ENCODE measurements at regions not wholly inside any gene's neighbourhood (a gene's known extent, or its start where the extent isn't known, plus 50 kb on each side); places are given as distances from the start of the nearest gene placed in this dataset.

GRCh38 chr3:25038271-25038670, 389.8 kb upstream of the RARB start:
- Histone ChIP-seq H2AFZ (ENCODE audit: low read length) (no peak overlapping the region), H3K36me3 (ENCODE audit: control insufficient read depth in 2 of 4, insufficient read depth in 4 of 4, low read length in 3 of 4) (no peaks in the 10 kb centered on the region), H3K4me1 (replicated peaks in 1 of 4; ENCODE audit: control insufficient read depth in 3 of 4, insufficient read depth in 4 of 4, low read length in 3 of 4) (no peaks in the 10 kb centered on the region), H3K79me1 (ENCODE audit: low read depth, low read length) (no peaks in the 10 kb centered on the region), H3K4ac (replicated peaks; ENCODE audit: insufficient read length, low read depth, low read length) (no peak overlapping the region), H2BK20ac (ENCODE audit: low read length) (no peak overlapping the region), H3K18ac (ENCODE audit: extremely low read depth, low read length) (no peak overlapping the region), H2BK120ac (replicated peaks; ENCODE audit: low read depth, low read length) (no peak overlapping the region), H2BK15ac (ENCODE audit: low read length) (no peak overlapping the region), H2BK12ac (ENCODE audit: low read depth, low read length) (no peak overlapping the region), H4K91ac (replicated peaks; ENCODE audit: insufficient read length, low read length) (no peak overlapping the region), H3K4me2 (ENCODE audit: insufficient read depth in 1 of 2, low read depth in 2 of 2, low read length in 2 of 2) (no peak overlapping the region), H3K9ac (replicated peaks in 1 of 4; ENCODE audit: extremely low read depth in 1 of 4, low read depth in 3 of 4, low read length in 3 of 4) (no peak overlapping the region), H3K23me2 (ENCODE audit: low read depth, low read length) (no peaks in the 10 kb centered on the region), H3K14ac (ENCODE audit: insufficient read length) (no peak overlapping the region), H3K27me3 (replicated peaks in 1 of 4; ENCODE audit: control insufficient read depth in 3 of 4, extremely low read depth in 1 of 4, insufficient read depth in 3 of 4, low read length in 3 of 4) (no peaks in the 10 kb centered on the region), H3K56ac (replicated peaks; ENCODE audit: insufficient read length, low read depth, low read length) (no peak overlapping the region), H2AK5ac (ENCODE audit: low read depth, low read length) (no peak overlapping the region), H3K23ac (ENCODE audit: insufficient read length) (no peak overlapping the region), H4K8ac (ENCODE audit: extremely low read depth, insufficient read depth, low read length) (no peak overlapping the region), H4K20me1 (replicated peaks in 1 of 2; ENCODE audit: control insufficient read depth in 1 of 2, insufficient read depth in 2 of 2, low read length in 2 of 2) (peaks cover 0 to 2% of the 10 kb centered on the region in 2 experiments), H3K79me2 (ENCODE audit: control insufficient read depth in 1 of 2, insufficient read depth in 2 of 2, low read length in 2 of 2) (no peaks in the 10 kb centered on the region), H4K5ac (ENCODE audit: insufficient read length, low read depth, low read length) (no peak overlapping the region), H3K4me3 (ENCODE audit: extremely low read depth in 1 of 4, insufficient read depth in 2 of 4, low read depth in 3 of 4, low read length in 4 of 4) (no peak overlapping the region), H3K9me3 (ENCODE audit: insufficient read depth in 2 of 2, low read depth in 1 of 2, low read length in 1 of 2) (no peaks in the 10 kb centered on the region), H2BK5ac (ENCODE audit: low read depth, low read length) (no peak overlapping the region), H3K27ac (ENCODE audit: low read depth, low read length) (no peak overlapping the region)
- FAIRE-seq (no peak), DNase-seq (ENCODE audit: low read depth in 1 of 2, low spot score in 2 of 2) (no peak)
- TF ChIP-seq CREB1 (IDR thresholded peaks at IDR 0.05): no peak
- ChIA-PET POLR2A (ENCODE audit: partially characterized antibody) (no interaction called here), CTCF (ENCODE audit: partially characterized antibody) (interaction anchor here (1.0 to 2.7 kb wide), 2 partner anchors 26 to 556 kb away, joined by 3 to 7 read pairs; no protein-coding TSS in a partner anchor)

All from H1 (cell line).